ENCODE measurements at regions not wholly inside any gene's neighbourhood (a gene's known extent, or its start where the extent isn't known, plus 50 kb on each side); places are given as distances from the start of the nearest gene placed in this dataset.

- Histone ChIP-seq H3K4me1 (ENCODE audit: control insufficient read depth, insufficient read depth, low read length) (peaks cover 2% of the 10 kb centered on the region), H3K4me3 (ENCODE audit: low read length in 2 of 2) (no peak overlapping the region), H3K9me3 (ENCODE audit: control insufficient read depth in 2 of 2, low read length in 2 of 2) (no peaks in the 10 kb centered on the region), H3K27ac (ENCODE audit: low read length) (no peak overlapping the region), H3K36me3 (ENCODE audit: control insufficient read depth in 2 of 2, insufficient read depth in 2 of 2, low read length in 2 of 2) (no peaks in the 10 kb centered on the region), H3K27me3 (ENCODE audit: control insufficient read depth in 1 of 2, insufficient read depth in 2 of 2, low read length in 2 of 2) (no peaks in the 10 kb centered on the region), H3K9ac (ENCODE audit: low read length in 2 of 2) (no peak overlapping the region)
These were observed 236.9 kb downstream of the QKI start for GRCh38 chr6:163651426-163651825.

GRCh38 chr6:163648868-163649267 is 234.3 kb downstream of the QKI start:
- H3K4me3 ChIP-seq (ENCODE audit: low read length in 2 of 2) = no peak overlapping the region
- no peaks in the 10 kb centered on the region for H3K9me3 ChIP-seq (ENCODE audit: control insufficient read depth in 2 of 2, low read length in 2 of 2)
- no peak overlapping the region for H3K27ac ChIP-seq (ENCODE audit: low read length)
- H3K9ac ChIP-seq (ENCODE audit: low read length in 2 of 2) = no peak overlapping the region
- no peaks in the 10 kb centered on the region for H3K27me3 ChIP-seq (ENCODE audit: control insufficient read depth in 1 of 2, insufficient read depth in 2 of 2, low read length in 2 of 2)
- H3K4me1 ChIP-seq (ENCODE audit: control insufficient read depth, insufficient read depth, low read length) = peaks cover 2% of the 10 kb centered on the region
- H3K36me3 ChIP-seq (ENCODE audit: control insufficient read depth in 2 of 2, insufficient read depth in 2 of 2, low read length in 2 of 2) = no peaks in the 10 kb centered on the region

- Histone ChIP-seq H3K4me1 (ENCODE audit: control insufficient read depth, insufficient read depth, low read length) (peaks cover 2% of the 10 kb centered on the region), H3K9ac (ENCODE audit: low read length in 2 of 2) (no peak overlapping the region), H3K27me3 (ENCODE audit: control insufficient read depth in 1 of 2, insufficient read depth in 2 of 2, low read length in 2 of 2) (no peaks in the 10 kb centered on the region), H3K9me3 (ENCODE audit: control insufficient read depth in 2 of 2, low read length in 2 of 2) (no peaks in the 10 kb centered on the region), H3K4me3 (ENCODE audit: low read length in 2 of 2) (no peak overlapping the region), H3K27ac (ENCODE audit: low read length) (no peak overlapping the region), H3K36me3 (ENCODE audit: control insufficient read depth in 2 of 2, insufficient read depth in 2 of 2, low read length in 2 of 2) (no peaks in the 10 kb centered on the region)
These were observed 233.1 kb downstream of the QKI start for GRCh38 chr6:163647624-163648023.

GRCh38 chr6:163646866-163647265 is 232.3 kb downstream of the QKI start:
- H3K9ac ChIP-seq (ENCODE audit: low read length in 2 of 2) = no peak overlapping the region
- H3K36me3 ChIP-seq (ENCODE audit: control insufficient read depth in 2 of 2, insufficient read depth in 2 of 2, low read length in 2 of 2) = no peaks in the 10 kb centered on the region
- H3K27ac ChIP-seq (ENCODE audit: low read length) = no peak overlapping the region
- H3K9me3 ChIP-seq (ENCODE audit: control insufficient read depth in 2 of 2, low read length in 2 of 2) = no peaks in the 10 kb centered on the region
- H3K4me3 ChIP-seq (ENCODE audit: low read length in 2 of 2) = no peak overlapping the region
- H3K27me3 ChIP-seq (ENCODE audit: control insufficient read depth in 1 of 2, insufficient read depth in 2 of 2, low read length in 2 of 2) = no peaks in the 10 kb centered on the region
- peaks cover 2% of the 10 kb centered on the region for H3K4me1 ChIP-seq (ENCODE audit: control insufficient read depth, insufficient read depth, low read length)

GRCh38 chr6:163646133-163646532 is 231.6 kb downstream of the QKI start:
- H3K36me3 ChIP-seq (ENCODE audit: control insufficient read depth in 2 of 2, insufficient read depth in 2 of 2, low read length in 2 of 2) = no peaks in the 10 kb centered on the region
- no peak overlapping the region for H3K4me3 ChIP-seq (ENCODE audit: low read length in 2 of 2)
- H3K9me3 ChIP-seq (ENCODE audit: control insufficient read depth in 2 of 2, low read length in 2 of 2) = no peaks in the 10 kb centered on the region
- no peak overlapping the region for H3K27ac ChIP-seq (ENCODE audit: low read length)
- H3K9ac ChIP-seq (ENCODE audit: low read length in 2 of 2) = no peak overlapping the region
- H3K4me1 ChIP-seq (ENCODE audit: control insufficient read depth, insufficient read depth, low read length) = peaks cover 2% of the 10 kb centered on the region
- H3K27me3 ChIP-seq (ENCODE audit: control insufficient read depth in 1 of 2, insufficient read depth in 2 of 2, low read length in 2 of 2) = no peaks in the 10 kb centered on the region

GRCh38 chr6:163645560-163645959 is 231.0 kb downstream of the QKI start:
- H3K9me3 ChIP-seq (ENCODE audit: control insufficient read depth in 2 of 2, low read length in 2 of 2) = no peaks in the 10 kb centered on the region
- H3K36me3 ChIP-seq (ENCODE audit: control insufficient read depth in 2 of 2, insufficient read depth in 2 of 2, low read length in 2 of 2) = no peaks in the 10 kb centered on the region
- no peaks in the 10 kb centered on the region for H3K27me3 ChIP-seq (ENCODE audit: control insufficient read depth in 1 of 2, insufficient read depth in 2 of 2, low read length in 2 of 2)
- no peak overlapping the region for H3K9ac ChIP-seq (ENCODE audit: low read length in 2 of 2)
- H3K27ac ChIP-seq (ENCODE audit: low read length) = no peak overlapping the region
- no peak overlapping the region for H3K4me3 ChIP-seq (ENCODE audit: low read length in 2 of 2)
- peaks cover 2% of the 10 kb centered on the region for H3K4me1 ChIP-seq (ENCODE audit: control insufficient read depth, insufficient read depth, low read length)

GRCh38 chr6:163643866-163644265 is 229.3 kb downstream of the QKI start:
- Histone ChIP-seq H3K4me1 (ENCODE audit: control insufficient read depth, insufficient read depth, low read length) (peaks cover 2% of the 10 kb centered on the region), H3K9ac (ENCODE audit: low read length in 2 of 2) (no peak overlapping the region), H3K36me3 (ENCODE audit: control insufficient read depth in 2 of 2, insufficient read depth in 2 of 2, low read length in 2 of 2) (no peaks in the 10 kb centered on the region), H3K27ac (ENCODE audit: low read length) (no peak overlapping the region), H3K27me3 (ENCODE audit: control insufficient read depth in 1 of 2, insufficient read depth in 2 of 2, low read length in 2 of 2) (no peaks in the 10 kb centered on the region), H3K4me3 (ENCODE audit: low read length in 2 of 2) (no peak overlapping the region), H3K9me3 (ENCODE audit: control insufficient read depth in 2 of 2, low read length in 2 of 2) (no peaks in the 10 kb centered on the region)

- Histone ChIP-seq H3K9me3 (ENCODE audit: control insufficient read depth in 2 of 2, low read length in 2 of 2) (no peaks in the 10 kb centered on the region), H3K27me3 (ENCODE audit: control insufficient read depth in 1 of 2, insufficient read depth in 2 of 2, low read length in 2 of 2) (no peaks in the 10 kb centered on the region), H3K27ac (ENCODE audit: low read length) (no peak overlapping the region), H3K4me3 (ENCODE audit: low read length in 2 of 2) (no peak overlapping the region), H3K36me3 (ENCODE audit: control insufficient read depth in 2 of 2, insufficient read depth in 2 of 2, low read length in 2 of 2) (no peaks in the 10 kb centered on the region), H3K4me1 (ENCODE audit: control insufficient read depth, insufficient read depth, low read length) (peaks cover 1% of the 10 kb centered on the region), H3K9ac (ENCODE audit: low read length in 2 of 2) (no peak overlapping the region)
These were observed 227.2 kb downstream of the QKI start for GRCh38 chr6:163641706-163642105.

- Histone ChIP-seq H3K36me3 (ENCODE audit: control insufficient read depth in 2 of 2, insufficient read depth in 2 of 2, low read length in 2 of 2) (no peaks in the 10 kb centered on the region), H3K9me3 (ENCODE audit: control insufficient read depth in 2 of 2, low read length in 2 of 2) (no peaks in the 10 kb centered on the region), H3K27ac (ENCODE audit: low read length) (no peak overlapping the region), H3K4me1 (ENCODE audit: control insufficient read depth, insufficient read depth, low read length) (no peaks in the 10 kb centered on the region), H3K4me3 (ENCODE audit: low read length in 2 of 2) (no peak overlapping the region), H3K27me3 (ENCODE audit: control insufficient read depth in 1 of 2, insufficient read depth in 2 of 2, low read length in 2 of 2) (no peaks in the 10 kb centered on the region), H3K9ac (ENCODE audit: low read length in 2 of 2) (no peak overlapping the region)
These were observed 226.1 kb downstream of the QKI start for GRCh38 chr6:163640641-163641040.

- no peak overlapping the region for H3K27ac ChIP-seq (ENCODE audit: low read length)
- peaks cover 0 to 6% of the 10 kb centered on the region in 2 donors for H3K27me3 ChIP-seq (ENCODE audit: control insufficient read depth in 1 of 2, insufficient read depth in 2 of 2, low read length in 2 of 2)
- no peak overlapping the region for H3K4me3 ChIP-seq (ENCODE audit: low read length in 2 of 2)
- H3K36me3 ChIP-seq (ENCODE audit: control insufficient read depth in 2 of 2, insufficient read depth in 2 of 2, low read length in 2 of 2) = no peaks in the 10 kb centered on the region
- H3K4me1 ChIP-seq (ENCODE audit: control insufficient read depth, insufficient read depth, low read length) = no peaks in the 10 kb centered on the region
- H3K9ac ChIP-seq (ENCODE audit: low read length in 2 of 2) = no peak overlapping the region
- no peaks in the 10 kb centered on the region for H3K9me3 ChIP-seq (ENCODE audit: control insufficient read depth in 2 of 2, low read length in 2 of 2)
These were observed 223.0 kb downstream of the QKI start for GRCh38 chr6:163637524-163637923.

GRCh38 chr6:163635731-163636364 is 221.3 kb downstream of the QKI start:
- no peaks in the 10 kb centered on the region for H3K4me1 ChIP-seq (ENCODE audit: control insufficient read depth, insufficient read depth, low read length)
- H3K36me3 ChIP-seq (ENCODE audit: control insufficient read depth in 2 of 2, insufficient read depth in 2 of 2, low read length in 2 of 2) = no peaks in the 10 kb centered on the region
- no peak overlapping the region for H3K4me3 ChIP-seq (ENCODE audit: low read length in 2 of 2)
- no peak overlapping the region for H3K27ac ChIP-seq (ENCODE audit: low read length)
- H3K9me3 ChIP-seq (ENCODE audit: control insufficient read depth in 2 of 2, low read length in 2 of 2) = no peaks in the 10 kb centered on the region
- no peak overlapping the region for H3K9ac ChIP-seq (ENCODE audit: low read length in 2 of 2)
- peaks cover 0 to 10% of the 10 kb centered on the region in 2 donors for H3K27me3 ChIP-seq (ENCODE audit: control insufficient read depth in 1 of 2, insufficient read depth in 2 of 2, low read length in 2 of 2)

All from stomach smooth muscle (tissue), 2 donors.